ENCODE measurements at regions not wholly inside any gene's neighbourhood (a gene's known extent, or its start where the extent isn't known, plus 50 kb on each side); places are given as distances from the start of the nearest gene placed in this dataset.

- TF ChIP-seq POLR2AphosphoS5 (IDR thresholded peaks at IDR 0.05; ENCODE audit: low read depth, low read length) (no peak), POLR2A (IDR thresholded peaks at IDR 0.05; ENCODE audit: low read depth, low read length) (no peak), TAF1 (IDR thresholded peaks at IDR 0.05; ENCODE audit: low read depth, low read length) (no peak)
Observed at GRCh38 chr1:50318428-50318827, 104.8 kb downstream of the DMRTA2 start.
